Stimulated activated effector memory CD8-positive, alpha-beta T cell treated with anti-CD3 and anti-CD28 coated beads, Interleukin-12 subunit alpha, Interleukin-12 subunit beta, amount 100 ng/mL, for 72 hours (primary cell): ENCODE measurements at regions not wholly inside any gene's neighbourhood (a gene's known extent, or its start where the extent isn't known, plus 50 kb on each side); places are given as distances from the start of the nearest gene placed in this dataset.
"Not testable (repeated sequence)": the region's sequence is repeated elsewhere in the genome, so short reads cannot be mapped to it uniquely, and the experiment has no call there.

Experiments
- ATAC-seq: fragments of 150-1000 bp; cut with Tn5 transposase; 2 replicates; pipeline ENCODE4 v1.10.0; 2021
- DNase-seq, 2 donors: peaks; one replicate each; pipeline ENCODE4 v3.0.0; 2021 to 2022; ENCODE audit warnings: low spot score in 2 of 2
- H3K27ac Mint-ChIP-seq: one replicate; pipeline ENCODE4 v1.8.0; 2022; ENCODE audit warnings: mild to moderate bottlenecking, mixed read lengths
- H3K36me3 Mint-ChIP-seq: one replicate; pipeline ENCODE4 v1.8.0; 2022; ENCODE audit warnings: mild to moderate bottlenecking, mixed read lengths
- H3K4me1 Mint-ChIP-seq: one replicate; pipeline ENCODE4 v1.8.0; 2022; ENCODE audit warnings: mixed read lengths
- H3K4me3 Mint-ChIP-seq: one replicate; pipeline ENCODE4 v1.8.0; 2022; ENCODE audit warnings: mild to moderate bottlenecking, mixed read lengths
- H3K9me3 Mint-ChIP-seq: one replicate; pipeline ENCODE4 v1.8.0; 2022; ENCODE audit warnings: mixed read lengths

- Mint-ChIP-seq H3K36me3 (no peaks in the 10 kb centered on the region), H3K9me3 (peaks cover 3% of the 10 kb centered on the region), H3K4me1 (no peaks in the 10 kb centered on the region), H3K4me3 (no peak overlapping the region), H3K27ac (no peak overlapping the region)
- ATAC-seq (no peak), DNase-seq (no peak)
Observed at GRCh38 chr3:61448378-61448777, 113.0 kb upstream of the PTPRG start.

DNA sequence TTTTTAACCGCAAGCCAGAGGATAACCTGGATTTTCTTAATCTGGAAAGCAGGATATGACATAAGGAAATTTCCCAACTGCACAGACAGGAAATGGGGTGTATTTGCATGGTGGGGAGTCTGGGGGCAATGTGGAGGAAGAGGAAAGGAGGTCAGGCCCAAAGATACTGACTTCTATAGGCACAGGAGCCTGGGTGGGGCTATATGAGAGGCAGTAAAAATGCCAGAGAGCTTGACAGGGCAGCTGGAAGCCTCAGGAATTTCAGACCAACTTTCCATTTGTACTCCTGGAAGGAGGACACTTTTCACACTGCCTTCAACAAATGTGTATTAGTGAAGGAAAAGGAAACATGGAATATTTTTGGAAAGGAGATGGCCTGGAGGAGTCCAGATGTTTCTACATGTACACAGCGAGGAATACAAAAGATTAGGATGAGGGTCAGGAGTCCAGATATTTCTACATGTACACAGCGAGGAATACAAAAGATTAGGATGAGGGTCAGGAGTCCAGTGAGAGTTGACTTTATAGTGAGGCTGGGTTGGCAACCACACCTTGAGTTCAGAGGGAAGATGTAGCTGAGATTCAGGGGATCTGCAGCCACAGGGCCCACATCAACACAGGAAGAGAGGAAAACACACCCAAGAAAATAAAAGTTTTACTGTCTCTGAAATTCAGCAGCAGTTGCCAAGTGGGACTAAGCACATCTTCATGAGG, 111.9 kb upstream of the PTPRG start:
- ATAC-seq (no peak), DNase-seq (no peak)
- H3K27ac Mint-ChIP-seq: no peak overlapping the region
- H3K36me3 Mint-ChIP-seq: no peaks in the 10 kb centered on the region
- H3K4me3 Mint-ChIP-seq: no peak overlapping the region
- H3K4me1 Mint-ChIP-seq: no peaks in the 10 kb centered on the region
- H3K9me3 Mint-ChIP-seq: peaks cover 3% of the 10 kb centered on the region

DNA sequence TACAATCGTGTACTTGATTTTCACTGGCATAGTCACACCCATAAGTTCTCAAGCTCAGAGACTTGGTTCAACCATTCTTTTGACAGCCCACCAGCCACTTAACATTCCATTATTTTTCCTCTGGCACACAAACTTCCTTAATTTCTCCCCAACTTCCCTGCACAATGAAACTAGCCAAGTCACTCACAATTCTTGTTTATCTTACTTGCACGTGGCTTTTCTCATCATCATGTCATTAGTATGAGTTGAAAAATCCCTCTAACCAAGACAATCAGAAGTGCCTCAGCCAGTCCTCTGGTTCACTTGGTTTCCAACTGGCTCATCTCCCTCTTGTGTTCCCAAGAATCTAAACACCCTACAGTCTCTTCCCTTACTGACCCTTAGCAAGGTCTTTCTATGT, 110.5 kb upstream of the PTPRG start:
- DNase-seq (no peak), ATAC-seq (no peak)
- Mint-ChIP-seq H3K9me3 (peaks cover 3% of the 10 kb centered on the region), H3K36me3 (no peaks in the 10 kb centered on the region), H3K4me1 (no peaks in the 10 kb centered on the region), H3K27ac (no peak overlapping the region), H3K4me3 (no peak overlapping the region)

DNA sequence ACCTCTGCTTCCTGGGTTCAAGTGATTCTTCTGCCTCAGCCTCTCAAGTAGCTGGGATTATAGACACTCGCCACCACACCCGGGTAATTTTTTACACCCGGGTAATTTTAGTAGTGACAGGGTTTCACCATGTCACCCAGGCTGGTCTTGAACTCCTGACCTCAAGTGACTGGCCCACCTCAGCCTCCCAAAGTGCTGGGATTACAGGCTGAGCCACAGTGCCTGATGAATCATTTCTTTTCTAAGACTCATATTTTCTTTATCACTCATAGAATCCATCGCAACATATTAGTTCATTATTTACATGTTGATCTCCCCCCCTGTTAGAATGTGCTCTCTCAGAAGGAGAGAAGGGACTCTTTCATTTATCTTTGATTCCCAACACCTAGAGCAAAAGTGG, 109.5 kb upstream of the PTPRG start:
- no peaks in the 10 kb centered on the region for H3K36me3 Mint-ChIP-seq
- ATAC-seq: no peak
- H3K27ac Mint-ChIP-seq: no peak overlapping the region
- H3K4me3 Mint-ChIP-seq: no peak overlapping the region
- no peaks in the 10 kb centered on the region for H3K4me1 Mint-ChIP-seq
- DNase-seq: no peak
- peaks cover 4% of the 10 kb centered on the region for H3K9me3 Mint-ChIP-seq

GRCh38 chr3:61452535-61453090, 108.8 kb upstream of the PTPRG start:
- H3K36me3 Mint-ChIP-seq: no peaks in the 10 kb centered on the region
- H3K4me1 Mint-ChIP-seq: no peaks in the 10 kb centered on the region
- no peak for DNase-seq
- peaks cover 5% of the 10 kb centered on the region for H3K9me3 Mint-ChIP-seq
- no peak overlapping the region for H3K27ac Mint-ChIP-seq
- H3K4me3 Mint-ChIP-seq: no peak overlapping the region
- no peak for ATAC-seq

DNA sequence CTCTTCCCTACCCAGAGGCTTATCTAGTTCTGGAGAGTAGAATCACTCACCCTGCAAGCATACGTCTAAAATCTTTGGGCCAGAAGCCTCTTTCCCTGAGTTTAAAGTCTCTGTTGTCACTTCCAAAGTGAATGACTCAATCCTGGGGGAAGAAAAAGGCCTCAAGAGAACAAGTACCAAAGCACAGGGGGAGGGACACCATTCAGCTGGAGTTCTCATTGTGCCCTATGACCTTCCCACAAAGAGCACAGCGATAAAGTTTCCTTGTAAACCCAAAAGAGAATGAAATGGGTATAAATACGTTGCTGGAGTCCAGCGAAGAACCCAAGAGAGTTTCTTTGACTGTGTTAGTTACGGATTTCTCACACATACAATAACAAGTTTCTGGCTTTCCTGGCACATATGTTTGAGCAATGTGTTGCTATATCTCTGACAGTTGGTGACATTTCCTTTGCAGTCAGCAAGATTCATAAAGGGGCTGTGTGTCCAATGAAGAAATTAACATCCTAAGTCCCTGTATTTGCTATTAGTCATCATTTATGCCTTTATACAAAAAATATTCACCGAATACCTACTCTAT, 107.3 kb upstream of the PTPRG start:
- H3K27ac Mint-ChIP-seq: no peak overlapping the region

GRCh38 chr3:61454801-61455200, 106.6 kb upstream of the PTPRG start:
- ATAC-seq (no peak), DNase-seq (no peak)
- H3K4me1 Mint-ChIP-seq: no peaks in the 10 kb centered on the region
- H3K4me3 Mint-ChIP-seq: no peak overlapping the region
- peaks cover 5% of the 10 kb centered on the region for H3K9me3 Mint-ChIP-seq
- no peak overlapping the region for H3K27ac Mint-ChIP-seq
- H3K36me3 Mint-ChIP-seq: no peaks in the 10 kb centered on the region

More for the DNA sequence above, 107.3 kb upstream of the PTPRG start:
- ATAC-seq: no peak
- no peaks in the 10 kb centered on the region for H3K4me1 Mint-ChIP-seq
- H3K4me3 Mint-ChIP-seq: no peak overlapping the region
- peaks cover 5% of the 10 kb centered on the region for H3K9me3 Mint-ChIP-seq
- DNase-seq: no peak
- no peaks in the 10 kb centered on the region for H3K36me3 Mint-ChIP-seq

DNA sequence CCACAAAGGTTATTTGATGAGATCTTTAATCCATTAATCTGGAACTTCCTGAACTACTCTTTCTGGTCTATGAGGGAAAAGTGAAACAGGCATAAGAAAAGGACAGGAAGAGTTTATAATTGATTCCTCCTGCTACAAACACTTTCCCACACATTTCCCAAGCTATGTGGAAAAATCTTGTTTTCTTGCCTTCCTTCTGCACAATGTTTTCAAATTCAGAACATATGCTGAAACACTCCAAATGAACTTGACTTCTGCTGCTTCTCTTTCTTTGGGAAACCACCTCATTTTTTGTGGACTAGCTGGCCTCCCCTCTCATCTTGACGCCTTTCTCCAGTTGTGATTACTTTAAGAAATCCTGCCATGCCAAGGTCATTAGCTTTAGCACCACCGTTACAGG, 100.7 kb upstream of the PTPRG start:
- H3K9me3 Mint-ChIP-seq: peaks cover 2% of the 10 kb centered on the region
- no peaks in the 10 kb centered on the region for H3K36me3 Mint-ChIP-seq
- no peak for DNase-seq
- no peak overlapping the region for H3K4me3 Mint-ChIP-seq
- ATAC-seq: no peak
- H3K4me1 Mint-ChIP-seq: no peaks in the 10 kb centered on the region
- H3K27ac Mint-ChIP-seq: no peak overlapping the region

GRCh38 chr3:61463191-61463590, 98.2 kb upstream of the PTPRG start:
- no peaks in the 10 kb centered on the region for H3K36me3 Mint-ChIP-seq
- no peak overlapping the region for H3K27ac Mint-ChIP-seq
- ATAC-seq: no peak
- no peaks in the 10 kb centered on the region for H3K9me3 Mint-ChIP-seq
- DNase-seq: no peak
- H3K4me3 Mint-ChIP-seq: no peak overlapping the region
- no peaks in the 10 kb centered on the region for H3K4me1 Mint-ChIP-seq

- Mint-ChIP-seq H3K27ac (no peak overlapping the region), H3K4me3 (no peak overlapping the region), H3K4me1 (no peaks in the 10 kb centered on the region), H3K9me3 (no peaks in the 10 kb centered on the region), H3K36me3 (no peaks in the 10 kb centered on the region)
- ATAC-seq (no peak), DNase-seq (no peak)
Observed at GRCh38 chr3:61464518-61465140, 96.7 kb upstream of the PTPRG start.

DNA sequence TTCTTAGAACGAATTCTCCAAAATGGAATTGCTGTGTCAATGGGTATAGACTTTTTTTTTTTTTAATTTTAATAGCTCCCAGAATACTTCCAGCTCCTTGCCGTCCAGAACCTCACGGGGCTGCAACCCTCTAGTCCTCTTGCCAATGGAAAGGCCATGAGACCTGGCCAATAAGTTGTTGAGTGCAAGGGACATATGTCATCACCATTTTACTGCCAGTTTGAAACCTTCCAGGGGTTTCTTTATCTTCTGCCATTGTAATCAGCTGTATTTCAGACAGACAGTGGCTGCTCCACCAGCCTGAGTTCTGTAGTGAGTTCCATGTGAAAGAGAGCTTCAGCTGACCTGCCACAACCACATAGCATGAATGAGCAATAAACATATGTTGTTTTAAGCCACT, 95.0 kb upstream of the PTPRG start:
- DNase-seq (no peak), ATAC-seq (no peak)
- Mint-ChIP-seq H3K4me1 (no peaks in the 10 kb centered on the region), H3K27ac (no peak overlapping the region), H3K4me3 (no peak overlapping the region), H3K36me3 (no peaks in the 10 kb centered on the region), H3K9me3 (no peaks in the 10 kb centered on the region)

GRCh38 chr3:61483997-61484396, 77.4 kb upstream of the PTPRG start:
- Mint-ChIP-seq H3K36me3 (no peaks in the 10 kb centered on the region), H3K4me3 (no peak overlapping the region), H3K27ac (no peak overlapping the region), H3K4me1 (no peaks in the 10 kb centered on the region), H3K9me3 (peaks cover 6% of the 10 kb centered on the region)
- no peak for DNase-seq
- ATAC-seq: no peak

DNA sequence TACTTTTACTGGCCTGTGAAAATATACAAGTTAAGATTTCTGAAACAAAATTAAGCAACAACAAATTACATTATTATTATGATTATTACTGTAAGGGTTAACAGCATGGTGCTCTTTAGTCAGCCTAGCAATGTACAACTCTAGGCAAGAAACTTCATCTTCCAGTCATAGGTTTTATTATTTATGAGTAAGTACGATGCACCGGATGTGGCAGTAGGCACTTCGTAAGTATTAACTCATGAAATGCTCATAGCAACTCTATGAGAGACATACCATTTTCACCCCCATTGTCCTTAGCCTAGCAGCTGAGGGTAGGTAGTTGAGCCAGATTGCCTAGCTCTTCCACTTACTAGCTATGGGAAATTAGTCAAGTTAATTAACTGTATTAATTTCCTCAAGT, 68.0 kb upstream of the PTPRG start:
- ATAC-seq (no peak), DNase-seq (no peak)
- H3K4me1 Mint-ChIP-seq: no peaks in the 10 kb centered on the region
- no peak overlapping the region for H3K27ac Mint-ChIP-seq
- no peaks in the 10 kb centered on the region for H3K36me3 Mint-ChIP-seq
- H3K9me3 Mint-ChIP-seq: peaks cover 3% of the 10 kb centered on the region
- H3K4me3 Mint-ChIP-seq: no peak overlapping the region

- not testable (repeated sequence) for H3K27ac Mint-ChIP-seq, H3K4me3 Mint-ChIP-seq, H3K36me3 Mint-ChIP-seq, H3K9me3 Mint-ChIP-seq, DNase-seq, ATAC-seq, H3K4me1 Mint-ChIP-seq
Observed at GRCh38 chr3:61494309-61494708, 67.1 kb upstream of the PTPRG start.

GRCh38 chr3:61497463-61497862, 63.9 kb upstream of the PTPRG start:
- H3K27ac Mint-ChIP-seq: no peak overlapping the region
- H3K9me3 Mint-ChIP-seq: peaks cover 8% of the 10 kb centered on the region
- no peaks in the 10 kb centered on the region for H3K4me1 Mint-ChIP-seq
- DNase-seq: no peak
- no peak for ATAC-seq
- no peak overlapping the region for H3K4me3 Mint-ChIP-seq
- no peaks in the 10 kb centered on the region for H3K36me3 Mint-ChIP-seq

DNA sequence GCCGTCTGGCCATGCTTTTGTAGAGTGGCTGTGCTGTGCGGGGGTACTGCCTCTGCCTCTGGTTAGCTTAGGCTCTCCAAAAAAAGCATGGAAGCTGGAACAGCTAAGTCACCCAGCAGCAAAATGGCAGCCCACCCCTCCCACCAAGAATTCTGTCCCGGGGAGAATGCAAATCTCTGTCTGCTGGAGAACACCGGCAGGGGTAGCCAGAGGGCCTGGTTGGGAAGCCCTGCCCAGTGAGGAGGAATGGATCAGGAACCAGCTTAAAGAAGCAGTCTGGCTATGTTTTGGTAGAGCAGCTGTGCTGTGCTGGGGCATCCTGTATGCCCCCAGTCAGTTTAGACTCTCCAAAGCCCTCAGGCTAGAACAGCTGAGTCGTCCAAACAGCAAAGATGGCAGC, 56.2 kb upstream of the PTPRG start:
- H3K27ac Mint-ChIP-seq: no peak overlapping the region
- no peak for DNase-seq
- ATAC-seq: no peak
- peaks cover 16% of the 10 kb centered on the region for H3K9me3 Mint-ChIP-seq
- no peaks in the 10 kb centered on the region for H3K36me3 Mint-ChIP-seq
- H3K4me3 Mint-ChIP-seq: no peak overlapping the region
- no peaks in the 10 kb centered on the region for H3K4me1 Mint-ChIP-seq
